Tibial nerve (tissue), 4 donors: ENCODE measurements at regions not wholly inside any gene's neighbourhood (a gene's known extent, or its start where the extent isn't known, plus 50 kb on each side); places are given as distances from the start of the nearest gene placed in this dataset.

Experiments used
- DNase-seq, 2 donors: peaks; one replicate each; pipeline ENCODE4 v3.0.0-alpha.2; 2019; ENCODE audit warnings: low spot score in 2 of 2
- H3K27ac ChIP-seq, 4 donors: fragments of 200-600 bp; sonication (generic) in 3 of 4; one replicate each; pipeline ENCODE4 v1.5.1; 2017 to 2019; ENCODE audit warnings: mild to moderate bottlenecking in 1 of 4
- H3K27me3 ChIP-seq, 2 donors: fragments of 200-600 bp; sonication (generic) in 1 of 2; one replicate each; pipeline versions ENCODE4 v1.5.1 to v1.6.0; 2017 to 2019
- H3K36me3 ChIP-seq, 3 donors: fragments of 200-600 bp; sonication (generic); one replicate each; pipeline ENCODE4 v1.5.1; 2018 to 2019
- H3K4me1 ChIP-seq, 4 donors: fragments of 200-600 bp; sonication (generic) in 3 of 4; one replicate each; pipeline ENCODE4 v1.5.1; 2017 to 2019
- H3K4me3 ChIP-seq, 4 donors: fragments of 200-600 bp; sonication (generic) in 3 of 4; one replicate each; pipeline ENCODE4 v1.5.1; 2017 to 2019; ENCODE audit warnings: mild to moderate bottlenecking in 1 of 4, moderate library complexity in 1 of 4
- H3K9me3 ChIP-seq, 4 donors: fragments of 200-600 bp; sonication (generic) in 3 of 4; one replicate each; pipeline ENCODE4 v1.5.1; 2017 to 2019
- EP300 ChIP-seq, 2 donors: sonication (generic); formaldehyde crosslinking; IDR thresholded peaks; one replicate each; pipeline ENCODE4 v1.6.1; 2017; ENCODE audit warnings: antibody characterized with exemption in 2 of 2, mild to moderate bottlenecking in 1 of 2
- POLR2A ChIP-seq, 2 donors: fragments of 450-650 bp; IDR thresholded peaks; one replicate each; pipeline ENCODE4 v1.6.1; 2017; ENCODE audit warnings: antibody characterized with exemption in 2 of 2, mild to moderate bottlenecking in 2 of 2, moderate library complexity in 2 of 2
- WGBS, 2 donors: methylation state at CpG; one replicate each; pipeline ENCODE4 v1.1.5; 2018; 5-methylcytosine and 5-hydroxymethylcytosine counted together
- TF ChIP-seq, protein P1 (sequence below), 5 experiments: fragments of 200-600 bp in 3 of 5; fragments of 450-650 bp in 2 of 5; sonication (generic) in 3 of 5; IDR thresholded peaks; one replicate each; pipeline ENCODE4 v1.5.1; 2016 to 2019; ENCODE audit warnings: antibody characterized with exemption in 5 of 5, mild to moderate bottlenecking in 3 of 5, moderate library complexity in 2 of 5

DNA sequence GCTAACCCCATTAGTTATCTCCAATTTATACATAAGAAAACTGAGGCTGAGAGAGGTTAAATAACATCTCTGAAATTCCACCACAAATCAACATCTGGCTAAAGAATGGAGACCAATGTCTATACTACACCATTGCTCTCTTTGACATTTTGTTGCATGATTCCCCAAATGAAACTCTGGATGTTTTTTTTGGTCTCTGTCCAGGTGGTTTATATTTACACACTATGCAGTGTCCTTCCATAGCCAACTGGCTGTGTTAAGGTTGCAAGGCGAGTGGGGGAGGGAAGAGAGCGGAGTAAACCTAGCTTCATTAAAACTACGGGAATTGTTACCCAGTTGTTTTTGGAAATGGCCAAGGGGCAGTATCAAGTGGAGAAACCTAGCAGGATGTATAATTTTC is 67.2 kb downstream of the KIF4B start:
- no peak for DNase-seq
- H3K36me3 ChIP-seq: no peaks in the 10 kb centered on the region
- H3K4me1 ChIP-seq: no peaks in the 10 kb centered on the region
- no peaks in the 10 kb centered on the region for H3K27me3 ChIP-seq
- TF ChIP-seq POLR2A (IDR thresholded peaks at IDR 0.05) (no peak), EP300 (IDR thresholded peaks at IDR 0.05) (no peak)
- TF ChIP-seq, protein P1, sequence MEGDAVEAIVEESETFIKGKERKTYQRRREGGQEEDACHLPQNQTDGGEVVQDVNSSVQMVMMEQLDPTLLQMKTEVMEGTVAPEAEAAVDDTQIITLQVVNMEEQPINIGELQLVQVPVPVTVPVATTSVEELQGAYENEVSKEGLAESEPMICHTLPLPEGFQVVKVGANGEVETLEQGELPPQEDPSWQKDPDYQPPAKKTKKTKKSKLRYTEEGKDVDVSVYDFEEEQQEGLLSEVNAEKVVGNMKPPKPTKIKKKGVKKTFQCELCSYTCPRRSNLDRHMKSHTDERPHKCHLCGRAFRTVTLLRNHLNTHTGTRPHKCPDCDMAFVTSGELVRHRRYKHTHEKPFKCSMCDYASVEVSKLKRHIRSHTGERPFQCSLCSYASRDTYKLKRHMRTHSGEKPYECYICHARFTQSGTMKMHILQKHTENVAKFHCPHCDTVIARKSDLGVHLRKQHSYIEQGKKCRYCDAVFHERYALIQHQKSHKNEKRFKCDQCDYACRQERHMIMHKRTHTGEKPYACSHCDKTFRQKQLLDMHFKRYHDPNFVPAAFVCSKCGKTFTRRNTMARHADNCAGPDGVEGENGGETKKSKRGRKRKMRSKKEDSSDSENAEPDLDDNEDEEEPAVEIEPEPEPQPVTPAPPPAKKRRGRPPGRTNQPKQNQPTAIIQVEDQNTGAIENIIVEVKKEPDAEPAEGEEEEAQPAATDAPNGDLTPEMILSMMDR (IDR thresholded peaks at IDR 0.05): no peak
- no peak overlapping the region for H3K4me3 ChIP-seq
- H3K27ac ChIP-seq: no peak overlapping the region
- no peaks in the 10 kb centered on the region for H3K9me3 ChIP-seq
- 40 to 46% methylated on average over 3 of the region's 3 CpGs for WGBS, 2 donors

DNA sequence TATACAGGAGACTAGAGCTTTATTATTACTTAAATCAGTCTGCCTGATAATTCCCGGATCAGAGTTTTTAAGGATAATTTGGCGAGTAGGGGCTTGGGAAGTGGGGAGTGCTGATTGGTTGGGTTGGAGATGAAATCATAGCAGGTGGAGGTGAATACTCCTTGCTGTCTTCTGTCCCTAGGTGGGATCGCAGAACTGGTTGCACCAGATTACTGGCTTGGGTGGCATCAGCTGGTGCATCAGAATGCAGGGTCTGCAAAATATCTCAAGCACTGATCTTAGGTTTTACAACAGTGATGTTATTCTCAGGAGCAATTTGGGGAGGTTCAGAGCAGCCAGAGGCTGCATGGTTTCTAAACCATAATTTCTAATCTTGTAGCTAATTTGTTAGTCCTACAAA is 68.1 kb downstream of the KIF4B start:
- TF ChIP-seq, protein P1 (IDR thresholded peaks at IDR 0.05): no peak
- TF ChIP-seq EP300 (IDR thresholded peaks at IDR 0.05): no peak
- no peak for TF ChIP-seq POLR2A (IDR thresholded peaks at IDR 0.05)
- Histone ChIP-seq H3K36me3 (no peaks in the 10 kb centered on the region), H3K4me3 (no peak overlapping the region), H3K27me3 (no peaks in the 10 kb centered on the region), H3K4me1 (no peaks in the 10 kb centered on the region), H3K27ac (no peak overlapping the region), H3K9me3 (no peaks in the 10 kb centered on the region)
- DNase-seq: no peak
- 85 to 89% methylated on average over 3 of the region's 3 CpGs for WGBS, 2 donors

DNA sequence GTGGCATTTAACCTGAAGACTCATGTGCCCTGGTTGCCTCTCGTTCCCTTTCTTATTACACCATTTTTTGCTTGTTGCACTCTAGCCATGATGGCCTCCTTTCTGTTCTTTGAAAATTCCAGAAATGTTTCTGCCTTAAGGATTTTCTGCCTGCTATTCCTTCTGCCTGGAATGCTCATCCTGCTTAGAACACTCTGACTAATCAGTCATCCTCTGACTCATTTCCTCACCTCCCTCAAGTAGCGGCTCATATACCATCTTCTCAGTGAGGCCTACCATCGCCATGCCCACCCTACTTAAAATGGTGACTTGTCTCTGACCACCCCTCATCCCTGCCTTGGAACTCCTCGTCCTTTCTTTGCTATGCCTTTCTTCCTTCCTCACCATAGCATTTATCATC is 68.8 kb downstream of the KIF4B start:
- no peaks in the 10 kb centered on the region for H3K4me1 ChIP-seq
- no peak overlapping the region for H3K4me3 ChIP-seq
- no peak for TF ChIP-seq POLR2A (IDR thresholded peaks at IDR 0.05)
- TF ChIP-seq EP300 (IDR thresholded peaks at IDR 0.05): no peak
- TF ChIP-seq, protein P1 (IDR thresholded peaks at IDR 0.05): no peak
- no peak overlapping the region for H3K27ac ChIP-seq
- no peaks in the 10 kb centered on the region for H3K9me3 ChIP-seq
- no peak for DNase-seq
- H3K27me3 ChIP-seq: no peaks in the 10 kb centered on the region
- H3K36me3 ChIP-seq: no peaks in the 10 kb centered on the region
- WGBS, 2 donors: 74% methylated on average over 4 of the region's 4 CpGs

DNA sequence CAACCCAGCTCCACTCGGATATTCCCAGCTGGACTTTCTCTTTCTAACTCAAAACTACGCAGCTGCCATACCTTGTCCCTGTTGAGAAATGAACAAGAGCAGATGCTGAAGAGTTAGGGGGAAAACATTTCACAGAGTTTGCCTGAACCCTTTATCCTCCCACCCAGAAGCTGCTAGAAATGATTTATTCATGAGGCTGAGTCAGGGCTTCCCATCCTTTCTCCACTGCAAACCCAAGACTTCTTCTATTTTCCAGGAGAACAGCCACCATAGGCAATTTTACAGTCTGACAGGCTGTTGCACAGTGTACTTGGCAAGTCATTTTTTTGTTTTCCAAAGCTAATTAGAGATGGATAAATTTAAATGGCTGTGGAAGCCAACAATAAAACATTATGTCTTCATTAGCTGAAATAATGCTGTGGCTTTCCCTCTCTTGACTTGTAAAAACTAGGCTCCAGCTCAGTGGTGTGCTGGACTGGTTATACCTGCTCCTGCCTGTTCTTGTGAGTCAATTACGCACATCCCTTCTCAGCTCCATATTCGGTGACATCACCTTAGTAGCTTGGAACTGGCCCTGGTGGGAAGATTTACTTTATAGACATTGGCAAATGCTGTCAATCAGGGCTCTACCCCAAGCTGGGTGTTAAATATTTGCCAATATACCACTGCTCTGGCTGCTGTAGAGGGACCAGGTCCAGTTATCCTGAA is 71.9 kb downstream of the KIF4B start:
- DNase-seq: no peak
- H3K27me3 ChIP-seq: no peaks in the 10 kb centered on the region
- no peaks in the 10 kb centered on the region for H3K9me3 ChIP-seq
- WGBS, 2 donors: 72 to 83% methylated on average over 4 of the region's 4 CpGs
- TF ChIP-seq POLR2A (IDR thresholded peaks at IDR 0.05) (no peak), EP300 (IDR thresholded peaks at IDR 0.05) (no peak)
- TF ChIP-seq, protein P1 (IDR thresholded peaks at IDR 0.05): no peak
- no peak overlapping the region for H3K4me3 ChIP-seq
- H3K4me1 ChIP-seq: no peaks in the 10 kb centered on the region
- no peak overlapping the region for H3K27ac ChIP-seq
- no peaks in the 10 kb centered on the region for H3K36me3 ChIP-seq

DNA sequence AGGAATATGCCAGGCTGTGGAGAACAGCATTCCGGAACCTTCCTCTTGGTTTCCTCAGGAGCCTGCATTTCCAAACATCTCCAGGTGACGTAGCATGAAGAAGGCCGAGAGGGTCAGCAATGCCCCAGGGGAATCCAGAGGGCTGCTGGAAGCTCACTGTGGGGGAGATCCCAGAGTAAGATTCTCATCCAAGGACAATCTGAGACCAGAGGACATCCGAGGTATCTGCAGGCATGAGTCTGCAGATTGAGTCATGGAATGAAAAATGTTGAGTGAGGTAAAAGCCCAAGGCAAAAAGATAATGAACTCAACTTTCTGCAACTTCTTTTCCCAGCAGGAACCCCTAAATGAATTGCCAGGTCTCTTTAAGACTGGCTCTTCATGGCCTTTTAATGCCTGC is 73.5 kb downstream of the KIF4B start:
- 84 to 86% methylated on average over 4 of the region's 4 CpGs for WGBS, 2 donors
- Histone ChIP-seq H3K9me3 (no peaks in the 10 kb centered on the region), H3K27ac (no peak overlapping the region), H3K27me3 (no peaks in the 10 kb centered on the region), H3K4me3 (no peak overlapping the region), H3K4me1 (peaks cover 0 to 9% (median 0%) of the 10 kb centered on the region in 4 donors), H3K36me3 (no peaks in the 10 kb centered on the region)
- no peak for DNase-seq
- TF ChIP-seq, protein P1 (IDR thresholded peaks at IDR 0.05): no peak
- TF ChIP-seq EP300 (IDR thresholded peaks at IDR 0.05) (no peak), POLR2A (IDR thresholded peaks at IDR 0.05) (no peak)
